ENCODE measurements at regions not wholly inside any gene's neighbourhood (a gene's known extent, or its start where the extent isn't known, plus 50 kb on each side); places are given as distances from the start of the nearest gene placed in this dataset.

GRCh38 chr3:55339390-55339789 is 147.7 kb downstream of the WNT5A start:
- TF ChIP-seq, protein P1, sequence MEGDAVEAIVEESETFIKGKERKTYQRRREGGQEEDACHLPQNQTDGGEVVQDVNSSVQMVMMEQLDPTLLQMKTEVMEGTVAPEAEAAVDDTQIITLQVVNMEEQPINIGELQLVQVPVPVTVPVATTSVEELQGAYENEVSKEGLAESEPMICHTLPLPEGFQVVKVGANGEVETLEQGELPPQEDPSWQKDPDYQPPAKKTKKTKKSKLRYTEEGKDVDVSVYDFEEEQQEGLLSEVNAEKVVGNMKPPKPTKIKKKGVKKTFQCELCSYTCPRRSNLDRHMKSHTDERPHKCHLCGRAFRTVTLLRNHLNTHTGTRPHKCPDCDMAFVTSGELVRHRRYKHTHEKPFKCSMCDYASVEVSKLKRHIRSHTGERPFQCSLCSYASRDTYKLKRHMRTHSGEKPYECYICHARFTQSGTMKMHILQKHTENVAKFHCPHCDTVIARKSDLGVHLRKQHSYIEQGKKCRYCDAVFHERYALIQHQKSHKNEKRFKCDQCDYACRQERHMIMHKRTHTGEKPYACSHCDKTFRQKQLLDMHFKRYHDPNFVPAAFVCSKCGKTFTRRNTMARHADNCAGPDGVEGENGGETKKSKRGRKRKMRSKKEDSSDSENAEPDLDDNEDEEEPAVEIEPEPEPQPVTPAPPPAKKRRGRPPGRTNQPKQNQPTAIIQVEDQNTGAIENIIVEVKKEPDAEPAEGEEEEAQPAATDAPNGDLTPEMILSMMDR (IDR thresholded peaks at IDR 0.05) = no peak
- no peak for TF ChIP-seq POLR2A (IDR thresholded peaks at IDR 0.05)
